Subcutaneous abdominal adipose tissue (tissue), 5 donors: ENCODE measurements at regions not wholly inside any gene's neighbourhood (a gene's known extent, or its start where the extent isn't known, plus 50 kb on each side); places are given as distances from the start of the nearest gene placed in this dataset.

ENCODE experiments used
- H3K27ac ChIP-seq: one replicate; pipeline ENCODE4 v1.7.0; 2013; ENCODE audit warnings: low read depth, mild to moderate bottlenecking, inconsistent platforms, low read length, moderate library complexity
- H3K27me3 ChIP-seq, 5 donors: one replicate each; pipeline ENCODE4 v1.7.0; 2013; ENCODE audit warnings: low read length in 5 of 5, inconsistent platforms in 1 of 5; ENCODE audit not compliant: control insufficient read depth in 5 of 5, insufficient read depth in 4 of 5
- H3K36me3 ChIP-seq, 5 donors: one replicate each; pipeline ENCODE4 v1.7.0; 2013; ENCODE audit warnings: low read length in 5 of 5; ENCODE audit not compliant: control insufficient read depth in 5 of 5, insufficient read depth in 5 of 5
- H3K4me1 ChIP-seq, 5 donors: one replicate each; pipeline ENCODE4 v1.7.0; 2013; ENCODE audit warnings: low read length in 5 of 5, mild to moderate bottlenecking in 3 of 5, moderate library complexity in 1 of 5; ENCODE audit not compliant: control insufficient read depth in 5 of 5, insufficient read depth in 5 of 5
- H3K4me3 ChIP-seq, 5 donors: one replicate each; pipeline ENCODE4 v1.7.0; 2013; ENCODE audit warnings: low read length in 5 of 5, low read depth in 1 of 5
- H3K9ac ChIP-seq, 5 donors: one replicate each; pipeline ENCODE4 v1.7.0; 2013; ENCODE audit warnings: low read length in 5 of 5, mild to moderate bottlenecking in 4 of 5, moderate library complexity in 3 of 5
- H3K9me3 ChIP-seq, 5 donors: one replicate each; pipeline ENCODE4 v1.7.0; 2013; ENCODE audit warnings: low read length in 5 of 5; ENCODE audit not compliant: control insufficient read depth in 5 of 5
- donor health status: healthy.
- donor health status: healthy.
- donor health status: healthy.
- donor health status: healthy.
- donor health status: healthy.

- no peak overlapping the region for H3K9ac ChIP-seq
- no peak overlapping the region for H3K27ac ChIP-seq
- H3K4me1 ChIP-seq = no peaks in the 10 kb centered on the region
- no peaks in the 10 kb centered on the region for H3K27me3 ChIP-seq
- H3K9me3 ChIP-seq = peaks cover 0 to 2% (median 0%) of the 10 kb centered on the region in 5 donors
- H3K36me3 ChIP-seq = no peaks in the 10 kb centered on the region
- no peak overlapping the region for H3K4me3 ChIP-seq
These were observed 130.4 kb upstream of the PMFBP1 start for GRCh38 chr16:72302332-72302731.

- Histone ChIP-seq H3K27ac (no peak overlapping the region), H3K36me3 (no peaks in the 10 kb centered on the region), H3K9me3 (no peaks in the 10 kb centered on the region), H3K27me3 (no peaks in the 10 kb centered on the region), H3K4me3 (no peak overlapping the region), H3K9ac (no peak overlapping the region), H3K4me1 (no peaks in the 10 kb centered on the region)
These were observed 129.7 kb upstream of the PMFBP1 start for GRCh38 chr16:72301523-72302236.

GRCh38 chr16:72300892-72301291 lies 128.9 kb upstream of the PMFBP1 start:
- Histone ChIP-seq H3K4me1 (no peaks in the 10 kb centered on the region), H3K4me3 (no peak overlapping the region), H3K9ac (no peak overlapping the region), H3K9me3 (no peaks in the 10 kb centered on the region), H3K27me3 (no peaks in the 10 kb centered on the region), H3K36me3 (no peaks in the 10 kb centered on the region), H3K27ac (no peak overlapping the region)

- no peaks in the 10 kb centered on the region for H3K4me1 ChIP-seq
- no peaks in the 10 kb centered on the region for H3K27me3 ChIP-seq
- no peak overlapping the region for H3K4me3 ChIP-seq
- no peak overlapping the region for H3K27ac ChIP-seq
- no peaks in the 10 kb centered on the region for H3K9me3 ChIP-seq
- H3K9ac ChIP-seq = no peak overlapping the region
- no peaks in the 10 kb centered on the region for H3K36me3 ChIP-seq
These were observed 127.8 kb upstream of the PMFBP1 start for GRCh38 chr16:72299684-72300243.

- Histone ChIP-seq H3K27me3 (no peaks in the 10 kb centered on the region), H3K36me3 (no peaks in the 10 kb centered on the region), H3K9me3 (no peaks in the 10 kb centered on the region), H3K9ac (no peak overlapping the region), H3K27ac (no peak overlapping the region), H3K4me1 (no peaks in the 10 kb centered on the region), H3K4me3 (no peak overlapping the region)
These were observed 127.0 kb upstream of the PMFBP1 start for GRCh38 chr16:72298961-72299360.

- Histone ChIP-seq H3K9ac (no peak overlapping the region), H3K27ac (no peak overlapping the region), H3K4me3 (no peak overlapping the region), H3K27me3 (no peaks in the 10 kb centered on the region), H3K4me1 (no peaks in the 10 kb centered on the region), H3K36me3 (no peaks in the 10 kb centered on the region), H3K9me3 (no peaks in the 10 kb centered on the region)
These were observed 124.0 kb upstream of the PMFBP1 start for GRCh38 chr16:72295914-72296313.

GRCh38 chr16:72291531-72291981 lies 119.6 kb upstream of the PMFBP1 start:
- Histone ChIP-seq H3K27ac (no peak overlapping the region), H3K9me3 (no peaks in the 10 kb centered on the region), H3K4me1 (no peaks in the 10 kb centered on the region), H3K36me3 (no peaks in the 10 kb centered on the region), H3K27me3 (no peaks in the 10 kb centered on the region), H3K9ac (no peak overlapping the region), H3K4me3 (no peak overlapping the region)

GRCh38 chr16:72291121-72291520 lies 119.2 kb upstream of the PMFBP1 start:
- H3K36me3 ChIP-seq = no peaks in the 10 kb centered on the region
- H3K4me1 ChIP-seq = no peaks in the 10 kb centered on the region
- H3K4me3 ChIP-seq = no peak overlapping the region
- no peak overlapping the region for H3K9ac ChIP-seq
- no peaks in the 10 kb centered on the region for H3K27me3 ChIP-seq
- no peak overlapping the region for H3K27ac ChIP-seq
- no peaks in the 10 kb centered on the region for H3K9me3 ChIP-seq

GRCh38 chr16:72287649-72288048 lies 115.7 kb upstream of the PMFBP1 start:
- Histone ChIP-seq H3K9me3 (no peaks in the 10 kb centered on the region), H3K4me1 (no peaks in the 10 kb centered on the region), H3K36me3 (no peaks in the 10 kb centered on the region), H3K9ac (no peak overlapping the region), H3K4me3 (no peak overlapping the region), H3K27ac (no peak overlapping the region), H3K27me3 (no peaks in the 10 kb centered on the region)

- Histone ChIP-seq H3K36me3 (no peaks in the 10 kb centered on the region), H3K9ac (no peak overlapping the region), H3K4me1 (no peaks in the 10 kb centered on the region), H3K4me3 (no peak overlapping the region), H3K27ac (no peak overlapping the region), H3K9me3 (no peaks in the 10 kb centered on the region), H3K27me3 (no peaks in the 10 kb centered on the region)
These were observed 115.1 kb upstream of the PMFBP1 start for GRCh38 chr16:72286936-72287620.
